ENCODE measurements at regions not wholly inside any gene's neighbourhood (a gene's known extent, or its start where the extent isn't known, plus 50 kb on each side); places are given as distances from the start of the nearest gene placed in this dataset.

- H3K9ac ChIP-seq (ENCODE audit: insufficient read length), result no peak overlapping the region
- no peaks in the 10 kb centered on the region for H3K9me3 ChIP-seq (ENCODE audit: low read depth, low read length)
- H3K36me3 ChIP-seq (ENCODE audit: insufficient read depth, low read length), result no peaks in the 10 kb centered on the region; the same call in 1 of the 2 replicates
- H3K27ac ChIP-seq, result no peak overlapping the region
- no peak overlapping the region for H3K4me3 ChIP-seq
- TF ChIP-seq POLR2AphosphoS5 (IDR thresholded peaks at IDR 0.05; ENCODE audit: borderline replicate concordance, low read depth, low read length), result no peak
- TF ChIP-seq EZH2 (IDR thresholded peaks at IDR 0.05), result no peak
- no peak for TF ChIP-seq FOXP2 (optimal IDR thresholded peaks at IDR 0.05; ENCODE audit: control extremely low read depth, extremely low read length, insufficient read depth)
- no peak for DNase-seq (ENCODE audit: low read depth, low spot score)
These were observed 113.3 kb upstream of the H2AZ1 start for GRCh38 chr4:100063355-100063754.

- H3K36me3 ChIP-seq (ENCODE audit: insufficient read depth, low read length), result no peaks in the 10 kb centered on the region; the same call in 1 of the 2 replicates
- TF ChIP-seq FOXP2 (optimal IDR thresholded peaks at IDR 0.05; ENCODE audit: control extremely low read depth, extremely low read length, insufficient read depth), result no peak
- TF ChIP-seq POLR2AphosphoS5 (IDR thresholded peaks at IDR 0.05; ENCODE audit: borderline replicate concordance, low read depth, low read length), result no peak
- no peak for TF ChIP-seq EZH2 (IDR thresholded peaks at IDR 0.05)
- H3K9ac ChIP-seq (ENCODE audit: insufficient read length), result no peak overlapping the region
- no peaks in the 10 kb centered on the region for H3K9me3 ChIP-seq (ENCODE audit: low read depth, low read length)
- no peak for DNase-seq (ENCODE audit: low read depth, low spot score)
- H3K4me3 ChIP-seq, result no peak overlapping the region
- no peak overlapping the region for H3K27ac ChIP-seq
These were observed 112.8 kb upstream of the H2AZ1 start for GRCh38 chr4:100062921-100063320.

GRCh38 chr4:100061835-100062234 lies 111.8 kb upstream of the H2AZ1 start:
- Histone ChIP-seq H3K9ac (ENCODE audit: insufficient read length) (no peak overlapping the region), H3K4me3 (no peak overlapping the region), H3K36me3 (ENCODE audit: insufficient read depth, low read length) (no peaks in the 10 kb centered on the region; the same call in 1 of the 2 replicates), H3K27ac (no peak overlapping the region), H3K9me3 (ENCODE audit: low read depth, low read length) (no peaks in the 10 kb centered on the region)
- TF ChIP-seq FOXP2 (optimal IDR thresholded peaks at IDR 0.05; ENCODE audit: control extremely low read depth, extremely low read length, insufficient read depth) (no peak), POLR2AphosphoS5 (IDR thresholded peaks at IDR 0.05; ENCODE audit: borderline replicate concordance, low read depth, low read length) (no peak), EZH2 (IDR thresholded peaks at IDR 0.05) (no peak)
- no peak for DNase-seq (ENCODE audit: low read depth, low spot score)

GRCh38 chr4:100060765-100061416 lies 110.8 kb upstream of the H2AZ1 start:
- H3K9me3 ChIP-seq (ENCODE audit: low read depth, low read length), result no peaks in the 10 kb centered on the region
- TF ChIP-seq FOXP2 (optimal IDR thresholded peaks at IDR 0.05; ENCODE audit: control extremely low read depth, extremely low read length, insufficient read depth) (no peak), POLR2AphosphoS5 (IDR thresholded peaks at IDR 0.05; ENCODE audit: borderline replicate concordance, low read depth, low read length) (no peak), EZH2 (IDR thresholded peaks at IDR 0.05) (no peak)
- no peak for DNase-seq (ENCODE audit: low read depth, low spot score)

GRCh38 chr4:100059467-100059866 lies 109.4 kb upstream of the H2AZ1 start:
- TF ChIP-seq FOXP2 (optimal IDR thresholded peaks at IDR 0.05; ENCODE audit: control extremely low read depth, extremely low read length, insufficient read depth) (no peak), EZH2 (IDR thresholded peaks at IDR 0.05) (no peak), POLR2AphosphoS5 (IDR thresholded peaks at IDR 0.05; ENCODE audit: borderline replicate concordance, low read depth, low read length) (no peak)
- no peak for DNase-seq (ENCODE audit: low read depth, low spot score)
- Histone ChIP-seq H3K9me3 (ENCODE audit: low read depth, low read length) (no peaks in the 10 kb centered on the region), H3K27ac (no peak overlapping the region), H3K36me3 (ENCODE audit: insufficient read depth, low read length) (no peaks in the 10 kb centered on the region), H3K9ac (ENCODE audit: insufficient read length) (no peak overlapping the region), H3K4me3 (no peak overlapping the region)

More at GRCh38 chr4:100060765-100061416, 110.8 kb upstream of the H2AZ1 start:
- Histone ChIP-seq H3K4me3 (no peak overlapping the region), H3K9ac (ENCODE audit: insufficient read length) (no peak overlapping the region), H3K36me3 (ENCODE audit: insufficient read depth, low read length) (no peaks in the 10 kb centered on the region), H3K27ac (no peak overlapping the region)

- H3K36me3 ChIP-seq (ENCODE audit: insufficient read depth, low read length), result no peaks in the 10 kb centered on the region
- no peak overlapping the region for H3K9ac ChIP-seq (ENCODE audit: insufficient read length)
- no peak overlapping the region for H3K4me3 ChIP-seq
- H3K27ac ChIP-seq, result no peak overlapping the region
- no peak for TF ChIP-seq FOXP2 (optimal IDR thresholded peaks at IDR 0.05; ENCODE audit: control extremely low read depth, extremely low read length, insufficient read depth)
- TF ChIP-seq EZH2 (IDR thresholded peaks at IDR 0.05), result no peak
- no peak for TF ChIP-seq POLR2AphosphoS5 (IDR thresholded peaks at IDR 0.05; ENCODE audit: borderline replicate concordance, low read depth, low read length)
- no peak for DNase-seq (ENCODE audit: low read depth, low spot score)
- H3K9me3 ChIP-seq (ENCODE audit: low read depth, low read length), result no peaks in the 10 kb centered on the region
These were observed 106.6 kb upstream of the H2AZ1 start for GRCh38 chr4:100056701-100057100.

- DNase-seq (ENCODE audit: low read depth, low spot score), result no peak
- TF ChIP-seq POLR2AphosphoS5 (IDR thresholded peaks at IDR 0.05; ENCODE audit: borderline replicate concordance, low read depth, low read length) (no peak), EZH2 (IDR thresholded peaks at IDR 0.05) (no peak), FOXP2 (optimal IDR thresholded peaks at IDR 0.05; ENCODE audit: control extremely low read depth, extremely low read length, insufficient read depth) (no peak)
- no peaks in the 10 kb centered on the region for H3K36me3 ChIP-seq (ENCODE audit: insufficient read depth, low read length)
- no peak overlapping the region for H3K4me3 ChIP-seq
- no peak overlapping the region for H3K27ac ChIP-seq
- H3K9me3 ChIP-seq (ENCODE audit: low read depth, low read length), result no peaks in the 10 kb centered on the region
- no peak overlapping the region for H3K9ac ChIP-seq (ENCODE audit: insufficient read length)
These were observed 104.0 kb upstream of the H2AZ1 start for GRCh38 chr4:100054071-100054470.

- H3K36me3 ChIP-seq (ENCODE audit: insufficient read depth, low read length), result no peaks in the 10 kb centered on the region
- H3K4me3 ChIP-seq, result no peak overlapping the region
- no peak for TF ChIP-seq POLR2AphosphoS5 (IDR thresholded peaks at IDR 0.05; ENCODE audit: borderline replicate concordance, low read depth, low read length)
- no peak for TF ChIP-seq FOXP2 (optimal IDR thresholded peaks at IDR 0.05; ENCODE audit: control extremely low read depth, extremely low read length, insufficient read depth)
- TF ChIP-seq EZH2 (IDR thresholded peaks at IDR 0.05), result no peak
- H3K27ac ChIP-seq, result no peak overlapping the region
- H3K9me3 ChIP-seq (ENCODE audit: low read depth, low read length), result no peaks in the 10 kb centered on the region
- no peak overlapping the region for H3K9ac ChIP-seq (ENCODE audit: insufficient read length)
- no peak for DNase-seq (ENCODE audit: low read depth, low spot score)
These were observed 99.8 kb upstream of the H2AZ1 start for GRCh38 chr4:100049872-100050271.

- Histone ChIP-seq H3K9me3 (ENCODE audit: low read depth, low read length) (no peaks in the 10 kb centered on the region), H3K36me3 (ENCODE audit: insufficient read depth, low read length) (no peaks in the 10 kb centered on the region), H3K9ac (ENCODE audit: insufficient read length) (no peak overlapping the region), H3K4me3 (no peak overlapping the region), H3K27ac (no peak overlapping the region)
- TF ChIP-seq EZH2 (IDR thresholded peaks at IDR 0.05), result no peak
- TF ChIP-seq POLR2AphosphoS5 (IDR thresholded peaks at IDR 0.05; ENCODE audit: borderline replicate concordance, low read depth, low read length), result no peak
- TF ChIP-seq FOXP2 (optimal IDR thresholded peaks at IDR 0.05; ENCODE audit: control extremely low read depth, extremely low read length, insufficient read depth), result no peak
- DNase-seq (ENCODE audit: low read depth, low spot score), result no peak
These were observed 92.6 kb upstream of the H2AZ1 start for GRCh38 chr4:100042711-100043110.
